ENCODE measurements at regions not wholly inside any gene's neighbourhood (a gene's known extent, or its start where the extent isn't known, plus 50 kb on each side); places are given as distances from the start of the nearest gene placed in this dataset.

- no peak for DNase-seq
Measured at GRCh38 chr9:21565155-21565554, 83.0 kb upstream of the IFNE start.

- no peak for DNase-seq
Measured at GRCh38 chr9:21567926-21568325, 85.8 kb upstream of the IFNE start.

GRCh38 chr9:21568484-21568883 lies 86.4 kb upstream of the IFNE start:
- no peak for DNase-seq

GRCh38 chr9:21569721-21570120 lies 87.6 kb upstream of the IFNE start:
- no peak for DNase-seq

- no peak for DNase-seq
Measured at GRCh38 chr9:21570643-21571275, 88.6 kb upstream of the IFNE start.

GRCh38 chr9:21574261-21574660 lies 92.1 kb upstream of the IFNE start:
- DNase-seq = no peak

GRCh38 chr9:21576331-21577189 lies 94.4 kb upstream of the IFNE start:
- no peak for DNase-seq

GRCh38 chr9:21579247-21579671 lies 97.1 kb upstream of the IFNE start:
- DNase-seq = no peak

- DNase-seq = no peak
Measured at GRCh38 chr9:21579743-21580142, 97.6 kb upstream of the IFNE start.

GRCh38 chr9:21580636-21581378 lies 98.7 kb upstream of the IFNE start:
- DNase-seq = no peak

GRCh38 chr9:21583628-21584377 lies 101.7 kb upstream of the IFNE start:
- DNase-seq = no peak

- no peak for DNase-seq
Measured at GRCh38 chr9:21584890-21585289, 102.8 kb upstream of the IFNE start.

GRCh38 chr9:21585756-21586752 lies 103.9 kb upstream of the IFNE start:
- no peak for DNase-seq

GRCh38 chr9:21589344-21590056 lies 107.4 kb upstream of the IFNE start:
- DNase-seq = no peak

GRCh38 chr9:21590058-21590996 lies 108.2 kb upstream of the IFNE start:
- DNase-seq = no peak

- DNase-seq = no peak
Measured at GRCh38 chr9:21591221-21592062, 109.3 kb upstream of the IFNE start.

- no peak for DNase-seq
Measured at GRCh38 chr9:21592063-21592338, 109.9 kb upstream of the IFNE start.

- no peak for DNase-seq
Measured at GRCh38 chr9:21597284-21597683, 115.2 kb upstream of the IFNE start.

GRCh38 chr9:21598749-21599148 lies 116.6 kb upstream of the IFNE start:
- no peak for DNase-seq

All from DMS 273 treated with DMSO at 0.1 percent for 48 hours (cell line).